SK-N-SH (cell line): ENCODE measurements at regions not wholly inside any gene's neighbourhood (a gene's known extent, or its start where the extent isn't known, plus 50 kb on each side); places are given as distances from the start of the nearest gene placed in this dataset.

Source experiments
- EP300 ChIP-seq, 2 experiments: IDR thresholded peaks; 2 replicates each; pipeline versions ENCODE4 v1.4.0 to v1.6.1; 2012; ENCODE audit warnings: borderline replicate concordance in 1 of 2, low read depth in 1 of 2, low read length in 1 of 2
- JUND ChIP-seq: IDR thresholded peaks from 2 replicates; pipeline ENCODE4 v1.4.0; 2012
- MEF2A ChIP-seq: IDR thresholded peaks from 2 replicates; pipeline ENCODE4 v1.4.0; 2012; ENCODE audit warnings: low read depth, borderline replicate concordance
- MXI1 ChIP-seq: IDR thresholded peaks from 2 replicates; pipeline ENCODE4 v1.6.1; 2012; ENCODE audit warnings: mild to moderate bottlenecking, low read depth, low read length, improper control_type of control experiment
- SIN3A ChIP-seq: IDR thresholded peaks from 2 replicates; pipeline ENCODE4 v1.6.1; 2012; ENCODE audit warnings: low read depth, mild to moderate bottlenecking, low read length, moderate library complexity, borderline replicate concordance
- YY1 ChIP-seq: IDR thresholded peaks from 2 replicates; pipeline ENCODE4 v1.4.0; 2012; ENCODE audit warnings: low read depth, mild to moderate bottlenecking
- TF ChIP-seq, protein P1 (sequence below): IDR thresholded peaks from 2 replicates; pipeline ENCODE4 v1.6.1; 2012; ENCODE audit warnings: mild to moderate bottlenecking, low read depth, low read length, moderate library complexity
- TF ChIP-seq, protein P2 (sequence below): fragments of 200-600 bp; sonication (generic); IDR thresholded peaks from 2 replicates; pipeline ENCODE4 v1.6.1; 2017; ENCODE audit warnings: antibody characterized with exemption, mild to moderate bottlenecking, moderate library complexity
- TF ChIP-seq, protein P3 (sequence below): IDR thresholded peaks from 2 replicates; pipeline ENCODE4 v1.4.0; 2012; ENCODE audit warnings: low read depth

DNA sequence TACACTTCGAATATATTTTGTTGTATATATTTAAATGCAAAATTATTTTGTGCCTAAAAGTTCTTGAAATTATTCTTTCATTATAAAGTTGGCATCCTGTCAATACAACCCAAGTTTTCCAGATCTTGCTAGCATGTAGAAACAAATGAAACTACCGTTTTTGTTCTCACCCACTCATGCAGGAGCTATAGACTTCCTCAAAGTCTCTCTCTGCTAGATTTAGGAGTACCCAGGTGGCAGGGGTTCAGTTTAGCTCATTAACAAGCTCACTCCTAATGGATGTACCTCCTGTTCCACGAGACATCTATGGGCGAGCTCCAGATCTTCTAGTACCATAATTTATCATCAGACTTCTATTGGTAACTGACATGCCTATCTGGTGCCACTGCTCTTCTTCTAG lies 390.2 kb upstream of the POU3F1 start:
- TF ChIP-seq, protein P1, sequence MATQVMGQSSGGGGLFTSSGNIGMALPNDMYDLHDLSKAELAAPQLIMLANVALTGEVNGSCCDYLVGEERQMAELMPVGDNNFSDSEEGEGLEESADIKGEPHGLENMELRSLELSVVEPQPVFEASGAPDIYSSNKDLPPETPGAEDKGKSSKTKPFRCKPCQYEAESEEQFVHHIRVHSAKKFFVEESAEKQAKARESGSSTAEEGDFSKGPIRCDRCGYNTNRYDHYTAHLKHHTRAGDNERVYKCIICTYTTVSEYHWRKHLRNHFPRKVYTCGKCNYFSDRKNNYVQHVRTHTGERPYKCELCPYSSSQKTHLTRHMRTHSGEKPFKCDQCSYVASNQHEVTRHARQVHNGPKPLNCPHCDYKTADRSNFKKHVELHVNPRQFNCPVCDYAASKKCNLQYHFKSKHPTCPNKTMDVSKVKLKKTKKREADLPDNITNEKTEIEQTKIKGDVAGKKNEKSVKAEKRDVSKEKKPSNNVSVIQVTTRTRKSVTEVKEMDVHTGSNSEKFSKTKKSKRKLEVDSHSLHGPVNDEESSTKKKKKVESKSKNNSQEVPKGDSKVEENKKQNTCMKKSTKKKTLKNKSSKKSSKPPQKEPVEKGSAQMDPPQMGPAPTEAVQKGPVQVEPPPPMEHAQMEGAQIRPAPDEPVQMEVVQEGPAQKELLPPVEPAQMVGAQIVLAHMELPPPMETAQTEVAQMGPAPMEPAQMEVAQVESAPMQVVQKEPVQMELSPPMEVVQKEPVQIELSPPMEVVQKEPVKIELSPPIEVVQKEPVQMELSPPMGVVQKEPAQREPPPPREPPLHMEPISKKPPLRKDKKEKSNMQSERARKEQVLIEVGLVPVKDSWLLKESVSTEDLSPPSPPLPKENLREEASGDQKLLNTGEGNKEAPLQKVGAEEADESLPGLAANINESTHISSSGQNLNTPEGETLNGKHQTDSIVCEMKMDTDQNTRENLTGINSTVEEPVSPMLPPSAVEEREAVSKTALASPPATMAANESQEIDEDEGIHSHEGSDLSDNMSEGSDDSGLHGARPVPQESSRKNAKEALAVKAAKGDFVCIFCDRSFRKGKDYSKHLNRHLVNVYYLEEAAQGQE = no peak
- TF ChIP-seq YY1 (no peak), MEF2A (no peak), MXI1 (no peak), SIN3A (no peak), EP300 (IDR thresholded peaks at IDR 0.05; ENCODE audit: borderline replicate concordance in 1 of 2, low read depth in 1 of 2, low read length in 1 of 2) (no peak), JUND (no peak)
- TF ChIP-seq, protein P2, sequence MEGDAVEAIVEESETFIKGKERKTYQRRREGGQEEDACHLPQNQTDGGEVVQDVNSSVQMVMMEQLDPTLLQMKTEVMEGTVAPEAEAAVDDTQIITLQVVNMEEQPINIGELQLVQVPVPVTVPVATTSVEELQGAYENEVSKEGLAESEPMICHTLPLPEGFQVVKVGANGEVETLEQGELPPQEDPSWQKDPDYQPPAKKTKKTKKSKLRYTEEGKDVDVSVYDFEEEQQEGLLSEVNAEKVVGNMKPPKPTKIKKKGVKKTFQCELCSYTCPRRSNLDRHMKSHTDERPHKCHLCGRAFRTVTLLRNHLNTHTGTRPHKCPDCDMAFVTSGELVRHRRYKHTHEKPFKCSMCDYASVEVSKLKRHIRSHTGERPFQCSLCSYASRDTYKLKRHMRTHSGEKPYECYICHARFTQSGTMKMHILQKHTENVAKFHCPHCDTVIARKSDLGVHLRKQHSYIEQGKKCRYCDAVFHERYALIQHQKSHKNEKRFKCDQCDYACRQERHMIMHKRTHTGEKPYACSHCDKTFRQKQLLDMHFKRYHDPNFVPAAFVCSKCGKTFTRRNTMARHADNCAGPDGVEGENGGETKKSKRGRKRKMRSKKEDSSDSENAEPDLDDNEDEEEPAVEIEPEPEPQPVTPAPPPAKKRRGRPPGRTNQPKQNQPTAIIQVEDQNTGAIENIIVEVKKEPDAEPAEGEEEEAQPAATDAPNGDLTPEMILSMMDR = no peak
- TF ChIP-seq, protein P3, sequence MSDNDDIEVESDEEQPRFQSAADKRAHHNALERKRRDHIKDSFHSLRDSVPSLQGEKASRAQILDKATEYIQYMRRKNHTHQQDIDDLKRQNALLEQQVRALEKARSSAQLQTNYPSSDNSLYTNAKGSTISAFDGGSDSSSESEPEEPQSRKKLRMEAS = no peak
